Small intestine (tissue), 7 donors: ENCODE measurements at regions not wholly inside any gene's neighbourhood (a gene's known extent, or its start where the extent isn't known, plus 50 kb on each side); places are given as distances from the start of the nearest gene placed in this dataset.

ENCODE experiments used
- DNase-seq, 2 donors: peaks; one replicate each; pipeline versions ENCODE4 v3.0.0 to v3.0.0-alpha.2; 2013
- FAIRE-seq: peaks from 2 replicates; lab custom pipeline; 2012; peaks lifted over from hg19 to GRCh38; lab: Jason Lieb, UNC
- H3K27ac ChIP-seq, 3 donors: one replicate each; pipeline ENCODE4 v1.5.1; 2013; ENCODE audit warnings: low read length in 2 of 3, mild to moderate bottlenecking in 2 of 3, control low read depth in 1 of 3, inconsistent platforms in 1 of 3, low read depth in 1 of 3, moderate library complexity in 1 of 3
- H3K27me3 ChIP-seq, 3 donors: one replicate each; pipeline ENCODE4 v1.6.1; 2013; ENCODE audit warnings: low read length in 3 of 3, inconsistent platforms in 1 of 3; ENCODE audit not compliant: control insufficient read depth in 3 of 3, insufficient read depth in 3 of 3
- H3K36me3 ChIP-seq, 3 donors: one replicate each; pipeline ENCODE4 v1.6.1; 2013; ENCODE audit warnings: low read length in 3 of 3, inconsistent platforms in 1 of 3, low read depth in 1 of 3, mild to moderate bottlenecking in 1 of 3, moderate library complexity in 1 of 3; ENCODE audit not compliant: control insufficient read depth in 3 of 3, insufficient read depth in 2 of 3
- H3K4me1 ChIP-seq, 3 donors: one replicate each; pipeline ENCODE4 v1.6.1; 2013; ENCODE audit warnings: low read length in 2 of 3, inconsistent platforms in 1 of 3, low read depth in 1 of 3, mild to moderate bottlenecking in 1 of 3, moderate library complexity in 1 of 3; ENCODE audit not compliant: control insufficient read depth in 3 of 3, insufficient read depth in 2 of 3
- H3K4me3 ChIP-seq, 3 donors: one replicate each; pipeline ENCODE4 v1.5.1; 2013; ENCODE audit warnings: low read length in 3 of 3, control low read depth in 1 of 3, inconsistent platforms in 1 of 3, low read depth in 1 of 3, mild to moderate bottlenecking in 1 of 3, moderate library complexity in 1 of 3
- H3K9me3 ChIP-seq, 2 donors: one replicate each; pipeline ENCODE4 v1.6.1; 2013; ENCODE audit warnings: low read depth in 1 of 2, low read length in 1 of 2; ENCODE audit not compliant: control insufficient read depth in 2 of 2, insufficient read depth in 1 of 2
- WGBS, 3 donors: extraction: QIAGEN DNeasy Blood & Tissue Kit; methylation state at CpG; one replicate each; pipeline ENCODE4 v1.1.7; 2013; 5-methylcytosine and 5-hydroxymethylcytosine counted together
- donor health status: healthy with polysubstance abuse.
- donor health status: control.
- donor health status: control.
- donor health status: Bipolar disorder and iron deficiency.
- donor health status: healthy.

GRCh38 chr18:40243607-40244006 is 1711.4 kb upstream of the PIK3C3 start:
- DNase-seq (no peak), FAIRE-seq (no peak)
- H3K27ac ChIP-seq: no peak overlapping the region
- no peaks in the 10 kb centered on the region for H3K27me3 ChIP-seq
- no peaks in the 10 kb centered on the region for H3K9me3 ChIP-seq
- no peaks in the 10 kb centered on the region for H3K4me1 ChIP-seq
- no peaks in the 10 kb centered on the region for H3K36me3 ChIP-seq
- no peak overlapping the region for H3K4me3 ChIP-seq
- WGBS, 3 donors: 23 to 49% (median 33%) methylated on average over 1 of the region's 1 CpG

GRCh38 chr18:40235836-40236235 is 1719.2 kb upstream of the PIK3C3 start:
- H3K27me3 ChIP-seq: no peaks in the 10 kb centered on the region
- WGBS, 3 donors: 74 to 80% (median 78%) methylated on average over 6 of the region's 6 CpGs
- FAIRE-seq (no peak), DNase-seq (no peak)
- no peaks in the 10 kb centered on the region for H3K36me3 ChIP-seq
- H3K4me3 ChIP-seq: no peak overlapping the region
- no peaks in the 10 kb centered on the region for H3K4me1 ChIP-seq
- no peaks in the 10 kb centered on the region for H3K9me3 ChIP-seq
- H3K27ac ChIP-seq: no peak overlapping the region

GRCh38 chr18:40235323-40235722 is 1719.7 kb upstream of the PIK3C3 start:
- Histone ChIP-seq H3K27ac (no peak overlapping the region), H3K4me3 (no peak overlapping the region), H3K36me3 (no peaks in the 10 kb centered on the region), H3K27me3 (no peaks in the 10 kb centered on the region), H3K4me1 (no peaks in the 10 kb centered on the region), H3K9me3 (no peaks in the 10 kb centered on the region)
- 86 to 89% (median 88%) methylated on average over 2 of the region's 2 CpGs for WGBS, 3 donors
- FAIRE-seq (no peak), DNase-seq (no peak)

GRCh38 chr18:40233931-40234616 is 1721.0 kb upstream of the PIK3C3 start:
- Histone ChIP-seq H3K4me3 (no peak overlapping the region), H3K27me3 (no peaks in the 10 kb centered on the region), H3K4me1 (no peaks in the 10 kb centered on the region), H3K27ac (no peak overlapping the region), H3K9me3 (no peaks in the 10 kb centered on the region), H3K36me3 (no peaks in the 10 kb centered on the region)
- DNase-seq (no peak), FAIRE-seq (no peak)

- no peak overlapping the region for H3K4me3 ChIP-seq
- WGBS, 3 donors: 56 to 80% (median 70%) methylated on average over 1 of the region's 1 CpG
- no peak overlapping the region for H3K27ac ChIP-seq
- DNase-seq (no peak), FAIRE-seq (no peak)
- no peaks in the 10 kb centered on the region for H3K36me3 ChIP-seq
- no peaks in the 10 kb centered on the region for H3K4me1 ChIP-seq
- no peaks in the 10 kb centered on the region for H3K27me3 ChIP-seq
- H3K9me3 ChIP-seq: no peaks in the 10 kb centered on the region
Measured at GRCh38 chr18:40222776-40223175, 1732.3 kb upstream of the PIK3C3 start.

GRCh38 chr18:40216856-40217255 is 1738.2 kb upstream of the PIK3C3 start:
- Histone ChIP-seq H3K4me3 (no peak overlapping the region), H3K27ac (no peak overlapping the region), H3K27me3 (no peaks in the 10 kb centered on the region), H3K9me3 (peaks cover 0 to 3% of the 10 kb centered on the region in 2 donors), H3K36me3 (no peaks in the 10 kb centered on the region), H3K4me1 (no peaks in the 10 kb centered on the region)
- DNase-seq (no peak), FAIRE-seq (no peak)
- WGBS, 3 donors: 2 to 25% (median 23%) methylated on average over 1 of the region's 1 CpG

- FAIRE-seq: no peak
Measured at GRCh38 chr18:40215979-40216378, 1739.1 kb upstream of the PIK3C3 start.

GRCh38 chr18:40210696-40211095 is 1744.3 kb upstream of the PIK3C3 start:
- FAIRE-seq (no peak), DNase-seq (no peak)
- WGBS, 3 donors: 58 to 85% (median 70%) methylated on average over 1 of the region's 1 CpG
- Histone ChIP-seq H3K36me3 (no peaks in the 10 kb centered on the region), H3K9me3 (peaks cover 0 to 3% of the 10 kb centered on the region in 2 donors), H3K4me1 (no peaks in the 10 kb centered on the region), H3K27ac (no peak overlapping the region), H3K4me3 (no peak overlapping the region), H3K27me3 (no peaks in the 10 kb centered on the region)

More at GRCh38 chr18:40215979-40216378, 1739.1 kb upstream of the PIK3C3 start:
- Histone ChIP-seq H3K9me3 (peaks cover 0 to 3% of the 10 kb centered on the region in 2 donors), H3K27me3 (no peaks in the 10 kb centered on the region), H3K27ac (no peak overlapping the region), H3K4me3 (no peak overlapping the region), H3K36me3 (no peaks in the 10 kb centered on the region), H3K4me1 (no peaks in the 10 kb centered on the region)
- WGBS, 3 donors: 52 to 77% (median 76%) methylated on average over 4 of the region's 4 CpGs
- no peak for DNase-seq

GRCh38 chr18:40208958-40209357 is 1746.1 kb upstream of the PIK3C3 start:
- DNase-seq: no peak
- Histone ChIP-seq H3K4me1 (no peaks in the 10 kb centered on the region), H3K27me3 (no peaks in the 10 kb centered on the region), H3K27ac (no peak overlapping the region), H3K9me3 (peaks cover 0 to 2% of the 10 kb centered on the region in 2 donors), H3K4me3 (no peak overlapping the region), H3K36me3 (no peaks in the 10 kb centered on the region)
- 83 to 86% (median 84%) methylated on average over 2 of the region's 2 CpGs for WGBS, 3 donors
- no peak for FAIRE-seq
